ENCODE measurements at regions not wholly inside any gene's neighbourhood (a gene's known extent, or its start where the extent isn't known, plus 50 kb on each side); places are given as distances from the start of the nearest gene placed in this dataset.

GRCh38 chr1:60394436-60394835 is 320.9 kb upstream of the C1orf87 start:
- TF ChIP-seq CTCF (IDR thresholded peaks at IDR 0.05), result no peak

GRCh38 chr1:60390593-60391282 is 317.2 kb upstream of the C1orf87 start:
- TF ChIP-seq CTCF (IDR thresholded peaks at IDR 0.05), result no peak

- no peak for TF ChIP-seq CTCF (IDR thresholded peaks at IDR 0.05)
Observed at GRCh38 chr1:60388092-60388987, 314.8 kb upstream of the C1orf87 start.

GRCh38 chr1:60387175-60387574 is 313.6 kb upstream of the C1orf87 start:
- TF ChIP-seq CTCF (IDR thresholded peaks at IDR 0.05), result no peak

- no peak for TF ChIP-seq CTCF (IDR thresholded peaks at IDR 0.05)
Observed at GRCh38 chr1:60386249-60386648, 312.7 kb upstream of the C1orf87 start.

GRCh38 chr1:60376196-60376595 is 302.6 kb upstream of the C1orf87 start:
- no peak for TF ChIP-seq CTCF (IDR thresholded peaks at IDR 0.05)

GRCh38 chr1:60374537-60374936 is 301.0 kb upstream of the C1orf87 start:
- TF ChIP-seq CTCF (IDR thresholded peaks at IDR 0.05), result no peak
